ENCODE measurements at regions not wholly inside any gene's neighbourhood (a gene's known extent, or its start where the extent isn't known, plus 50 kb on each side); places are given as distances from the start of the nearest gene placed in this dataset.
"Not testable (repeated sequence)": the region's sequence is repeated elsewhere in the genome, so short reads cannot be mapped to it uniquely, and the experiment has no call there.

DNA sequence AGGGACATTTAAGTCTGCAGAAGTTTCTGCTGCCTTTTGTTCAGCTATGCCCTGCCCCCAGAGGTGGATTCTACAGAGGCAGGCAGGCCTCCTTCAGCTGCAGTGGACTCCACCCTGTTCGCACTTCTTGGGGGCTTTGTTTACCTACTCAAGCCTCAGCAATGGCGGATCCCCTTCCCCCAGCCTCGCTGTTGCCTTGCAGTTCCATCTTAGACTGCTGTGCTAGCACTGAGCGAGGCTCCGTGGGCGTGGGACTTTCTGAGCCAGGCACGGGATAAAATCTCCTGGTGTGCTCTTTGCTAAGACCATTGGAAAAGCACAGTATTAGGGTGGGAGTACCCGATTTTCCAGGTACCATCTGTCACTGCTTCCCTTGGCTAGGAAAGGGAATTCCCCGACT is 1475.8 kb upstream of the ADGRL3 start:
- DNase-seq (ENCODE audit: low read depth), result not testable (repeated sequence)

DNA sequence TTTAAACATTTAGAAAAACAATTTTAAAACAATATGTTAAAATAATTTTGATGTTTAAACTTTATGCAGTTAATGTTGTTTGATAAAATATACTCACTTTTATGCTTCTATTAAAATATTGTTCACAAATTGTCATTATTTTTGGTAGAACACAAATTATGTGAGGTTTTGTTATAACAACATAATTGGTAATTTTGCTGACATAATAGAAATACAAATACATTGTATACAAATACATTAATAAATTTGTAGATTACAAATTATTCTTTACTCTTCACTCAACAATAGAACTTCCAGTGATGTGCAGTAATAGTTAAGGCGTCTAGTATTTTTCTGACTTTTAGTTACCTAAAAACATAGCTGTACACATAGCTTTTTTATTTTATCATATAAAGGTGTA is 1472.4 kb upstream of the ADGRL3 start:
- DNase-seq (ENCODE audit: low read depth), result no peak

DNA sequence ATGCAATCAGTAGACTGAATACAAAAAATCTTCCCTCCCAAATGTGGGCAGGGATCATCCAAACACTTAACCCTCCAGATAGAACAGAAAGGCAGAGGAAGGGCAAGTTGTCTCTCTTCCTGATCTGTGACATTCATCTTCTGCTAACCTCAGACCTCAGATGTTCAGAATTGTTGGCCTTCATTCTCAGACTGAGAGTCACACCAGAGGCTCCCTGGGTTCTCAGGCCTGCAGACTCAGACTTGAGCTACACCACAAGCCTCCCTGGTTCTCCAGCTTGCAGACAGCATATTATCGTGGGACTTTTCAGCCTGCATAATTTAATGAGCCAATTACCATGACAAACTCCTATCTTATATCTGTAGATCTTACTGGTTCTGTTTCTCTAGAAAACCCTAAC is 1471.6 kb upstream of the ADGRL3 start:
- no peak for DNase-seq (ENCODE audit: low read depth)

DNA sequence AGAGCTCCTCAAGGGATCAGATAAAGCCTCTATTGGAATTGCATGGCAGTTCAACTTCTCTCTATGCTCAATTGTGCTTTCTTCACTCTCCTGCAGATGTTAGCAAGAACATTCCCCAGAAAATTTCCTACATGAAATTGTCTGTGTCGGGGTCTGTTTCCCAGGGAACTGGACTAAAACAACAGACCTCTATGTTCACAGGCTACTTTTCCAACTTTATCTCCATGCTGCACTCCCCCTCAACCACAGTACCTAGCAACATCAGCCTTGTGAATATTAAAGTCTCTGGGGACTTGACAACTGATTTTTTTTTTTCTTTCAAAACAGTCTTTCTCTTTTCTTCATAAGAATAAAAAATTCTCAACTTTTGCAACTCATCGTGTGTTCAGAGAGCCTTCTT is 1470.8 kb upstream of the ADGRL3 start:
- no peak for DNase-seq (ENCODE audit: low read depth)

DNA sequence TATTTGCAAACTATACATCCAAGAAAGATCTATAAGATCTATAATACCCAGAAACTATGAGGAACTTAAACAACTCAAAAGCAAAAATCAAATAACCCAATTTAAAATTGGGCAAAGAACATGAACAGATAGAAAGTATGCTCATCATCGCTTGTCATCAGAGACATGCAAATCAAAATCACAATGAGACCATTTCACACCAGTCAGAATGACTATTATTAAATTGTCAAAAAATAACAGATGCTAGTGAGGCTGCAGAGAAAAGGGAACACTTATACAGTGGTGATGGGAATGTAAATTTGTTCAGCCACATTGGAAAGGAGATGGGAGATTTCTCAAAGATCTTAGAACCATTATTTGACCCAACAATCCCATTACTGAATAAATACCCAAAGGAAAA is 1451.7 kb upstream of the ADGRL3 start:
- no peak for DNase-seq (ENCODE audit: low read depth)

DNA sequence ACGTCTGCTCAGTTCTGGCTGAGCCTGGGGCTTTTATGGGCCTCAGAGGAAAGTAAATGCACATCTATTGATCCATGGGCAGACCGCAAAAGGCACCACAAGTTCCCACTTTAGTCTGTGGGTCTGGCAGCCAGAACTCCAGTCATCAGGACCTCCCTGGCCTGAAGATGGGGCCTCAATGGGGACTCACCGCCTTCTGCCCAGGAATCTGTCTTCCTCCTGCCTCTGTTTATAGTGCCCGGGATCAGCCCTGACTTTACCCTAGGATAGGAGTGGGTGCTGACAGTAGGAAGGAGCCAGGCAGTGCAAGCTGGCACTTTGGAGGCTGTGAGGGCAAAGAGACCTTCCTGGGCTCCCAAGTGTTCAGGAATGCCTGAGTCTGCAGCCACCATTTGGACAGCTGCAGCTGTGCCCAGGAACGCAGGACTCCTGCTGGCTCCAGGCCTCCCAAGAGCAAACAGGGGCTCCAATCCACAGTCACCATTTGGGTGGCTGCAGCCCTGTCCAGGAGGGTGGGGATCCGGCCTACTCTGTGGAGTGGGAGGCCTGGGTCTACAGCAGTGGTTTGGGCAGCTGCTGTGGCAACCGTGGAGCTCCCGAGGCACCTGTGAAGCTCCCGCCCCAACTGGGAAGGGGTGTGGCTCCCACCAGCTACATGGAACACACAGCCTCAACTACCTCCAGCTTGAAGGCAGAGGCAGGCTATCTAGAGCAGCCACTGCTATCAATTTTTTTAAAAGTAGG is 1440.9 kb upstream of the ADGRL3 start:
- no peak for DNase-seq (ENCODE audit: low read depth)

DNA sequence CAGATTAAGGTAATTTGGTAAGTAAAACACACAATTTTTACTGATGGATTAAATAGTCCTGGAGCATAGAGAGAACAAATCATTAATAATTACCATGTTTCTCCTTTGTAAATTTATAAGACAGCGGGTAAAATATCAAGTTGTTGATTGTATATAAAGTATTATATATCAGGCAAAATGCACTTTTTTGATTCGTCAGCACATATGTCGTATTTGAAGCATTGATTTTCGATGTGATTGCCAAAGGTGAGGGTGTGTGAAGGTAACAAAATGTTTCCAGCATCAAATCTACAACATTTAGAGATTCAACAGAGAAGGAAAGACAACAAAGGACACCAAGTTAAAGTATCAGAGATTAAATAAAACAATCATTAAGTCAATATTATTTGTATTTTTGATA is 1437.8 kb upstream of the ADGRL3 start:
- DNase-seq (ENCODE audit: low read depth), result no peak

DNA sequence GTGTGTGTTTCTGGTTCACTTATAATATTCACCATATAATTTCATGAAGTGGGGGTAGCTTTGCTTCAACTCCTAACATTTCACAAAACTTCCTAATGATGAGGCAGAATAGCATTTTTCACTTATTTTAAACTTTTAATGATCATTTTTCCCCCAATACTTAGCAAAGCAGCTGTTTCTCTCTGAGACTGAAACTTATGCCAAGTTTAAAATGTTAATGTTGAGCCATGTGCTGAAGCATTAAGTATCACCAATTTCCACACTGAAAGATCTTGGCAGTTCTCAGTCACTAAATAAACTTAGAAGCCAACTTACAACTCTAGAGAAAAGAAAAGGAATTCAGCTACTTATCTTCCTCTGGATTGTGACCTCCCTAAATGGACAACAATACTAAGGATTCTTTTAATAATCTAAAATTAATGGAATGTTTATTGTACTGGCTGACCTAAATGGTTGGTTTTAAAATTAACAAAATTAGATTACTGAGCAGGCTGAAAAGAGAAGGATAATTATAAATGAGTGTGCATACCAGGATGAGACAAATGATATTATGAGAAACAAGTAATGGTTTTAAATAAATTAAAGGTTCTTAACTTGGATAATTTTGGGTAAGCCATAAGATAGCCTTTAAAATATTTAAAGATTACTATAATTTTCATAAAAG is 1429.4 kb upstream of the ADGRL3 start:
- no peak for DNase-seq (ENCODE audit: low read depth)

DNA sequence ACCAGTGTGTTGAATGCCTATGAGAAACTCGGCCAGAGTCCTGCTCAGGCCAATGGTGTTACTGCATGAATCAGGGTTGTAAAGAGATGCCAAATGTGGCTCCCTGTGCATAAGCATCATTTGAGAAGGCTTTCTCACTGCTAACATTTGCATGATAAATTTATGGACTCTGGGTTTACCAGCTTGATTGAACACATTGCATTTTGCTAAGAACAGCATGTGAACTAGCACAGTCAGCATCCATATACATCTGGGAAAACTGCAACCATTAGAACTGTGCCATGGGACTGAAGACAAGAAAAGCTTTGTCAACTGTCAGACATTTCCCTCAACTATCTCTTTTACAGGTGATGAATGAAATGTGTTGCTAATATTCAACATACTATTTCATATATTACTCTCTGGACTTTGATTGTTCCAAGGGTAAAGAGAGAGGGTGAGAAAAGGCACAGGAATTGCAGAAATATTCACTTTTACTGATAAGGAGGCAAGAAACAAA is 1427.4 kb upstream of the ADGRL3 start:
- DNase-seq (ENCODE audit: low read depth), result no peak

DNA sequence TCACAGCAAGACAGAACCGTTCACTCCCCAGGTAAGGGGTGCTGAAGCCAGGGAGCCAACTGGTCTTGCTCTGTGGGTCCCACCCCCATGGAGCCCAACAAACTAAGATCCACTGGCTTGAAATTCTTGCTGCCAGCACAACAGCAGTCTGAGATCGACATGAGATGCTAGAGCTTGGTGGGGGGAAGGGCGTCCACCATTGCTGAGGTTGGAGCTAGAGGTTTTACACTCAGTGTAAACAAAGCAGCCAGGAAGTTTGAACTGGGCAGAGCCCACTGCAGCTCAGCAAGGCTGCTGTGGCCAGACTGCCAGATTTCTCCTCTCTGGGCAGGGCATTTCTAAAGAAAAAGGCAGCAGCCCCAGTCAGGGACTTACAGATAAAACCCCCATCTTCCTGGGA is 1419.9 kb upstream of the ADGRL3 start:
- not testable (repeated sequence) for DNase-seq (ENCODE audit: low read depth)

DNA sequence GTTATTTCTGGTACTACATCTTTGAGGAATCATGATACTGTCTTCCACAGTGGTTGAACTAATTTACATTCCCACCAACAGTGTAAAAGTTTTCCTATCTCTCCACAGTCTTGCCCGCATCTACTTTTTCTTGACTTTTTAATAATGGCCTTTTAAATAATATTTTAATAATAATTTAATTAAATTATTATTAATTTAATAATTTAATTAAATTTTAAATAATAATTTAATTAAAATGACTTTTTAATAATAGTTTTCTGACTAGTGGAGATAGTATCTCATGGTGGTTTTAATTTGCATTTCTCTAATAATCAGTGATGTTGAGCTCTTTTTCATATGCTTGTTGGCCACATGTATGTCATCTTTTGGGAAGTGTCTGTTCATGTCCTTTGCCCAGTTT is 1395.0 kb upstream of the ADGRL3 start:
- no peak for DNase-seq (ENCODE audit: low read depth)

DNA sequence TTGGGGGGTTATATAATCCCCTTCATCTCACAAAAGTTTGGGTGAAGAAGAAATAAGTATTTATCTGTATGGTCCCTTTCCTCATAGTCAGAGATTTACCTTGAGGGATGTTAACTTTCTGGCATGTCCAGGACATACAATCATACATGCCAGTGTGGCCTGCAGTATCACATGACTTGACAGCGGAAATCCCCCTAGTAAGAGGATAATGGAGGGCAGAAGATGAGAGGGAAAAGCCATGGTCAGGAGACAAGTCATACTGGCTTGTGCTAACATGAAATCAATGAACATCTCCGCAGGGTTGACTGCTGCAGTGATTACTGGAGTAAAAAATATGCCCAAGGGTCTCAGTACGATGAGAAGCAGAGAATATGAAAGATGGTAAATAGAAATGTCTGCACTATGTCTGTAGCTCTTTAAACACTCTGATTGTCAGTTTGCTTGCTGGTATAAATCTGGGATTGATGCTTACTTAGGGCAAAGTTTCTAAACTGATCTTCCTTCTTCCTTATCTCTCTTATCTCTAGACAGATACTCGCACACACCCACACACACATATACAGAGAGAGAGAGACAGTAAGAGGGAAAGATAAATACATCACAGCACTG is 1385.6 kb upstream of the ADGRL3 start:
- no peak for DNase-seq (ENCODE audit: low read depth)

DNA sequence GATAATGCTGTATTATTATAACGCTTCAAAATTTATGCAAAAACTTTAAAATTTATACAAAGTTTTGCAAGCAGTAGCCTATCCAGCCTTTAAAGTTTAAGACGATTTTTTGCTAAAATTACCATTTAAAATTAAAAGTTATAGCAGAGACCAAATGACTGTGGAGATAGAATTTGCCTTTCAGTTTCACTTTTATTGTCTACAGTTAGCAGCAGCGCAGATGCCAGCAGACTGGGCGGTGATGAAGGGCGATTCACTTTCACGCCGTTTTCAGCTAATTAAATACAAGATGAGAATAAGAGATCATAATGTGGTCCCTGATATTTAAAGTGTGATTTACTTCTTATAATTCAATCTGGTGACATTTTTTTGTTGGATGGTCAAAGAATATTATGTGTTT is 1381.5 kb upstream of the ADGRL3 start:
- peak; percentile 48 for DNase-seq (ENCODE audit: low read depth)

DNA sequence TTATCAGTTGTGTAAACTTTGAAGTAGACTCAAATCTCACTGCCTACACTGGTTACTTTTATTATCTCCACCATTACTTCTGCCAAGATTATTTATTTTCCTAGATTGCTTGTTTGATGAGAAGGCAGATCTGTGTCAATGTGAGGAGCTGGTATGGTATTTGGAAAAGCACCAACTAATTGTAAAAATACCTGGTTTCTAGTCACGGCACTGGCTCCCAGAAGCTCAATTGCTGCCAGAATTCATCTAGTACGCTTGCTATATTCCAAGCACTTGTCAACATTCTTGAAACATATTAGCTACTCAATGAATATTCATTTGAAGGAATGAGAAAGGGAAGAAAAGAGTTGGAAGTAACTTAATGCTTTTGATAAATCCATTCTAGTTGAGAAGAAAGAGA is 1376.8 kb upstream of the ADGRL3 start:
- no peak for DNase-seq (ENCODE audit: low read depth)

DNA sequence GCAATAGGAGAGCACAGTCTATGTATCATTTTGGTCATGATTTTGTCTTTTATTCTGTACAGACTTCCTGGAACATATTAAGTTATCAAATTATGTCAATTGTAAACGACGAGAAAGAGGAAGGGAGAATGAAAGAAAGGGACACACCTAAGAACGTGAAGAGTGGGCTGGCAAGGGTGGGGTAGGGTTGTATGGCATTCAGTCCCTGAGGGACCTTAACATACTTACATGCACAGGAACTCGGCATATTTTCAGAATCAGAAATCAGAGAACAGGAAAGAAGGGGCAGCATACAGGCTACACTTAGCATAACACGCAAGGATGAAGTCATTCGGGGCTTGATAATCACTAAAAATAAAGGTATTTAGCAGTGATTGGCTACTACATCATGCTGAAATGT is 1375.0 kb upstream of the ADGRL3 start:
- no peak for DNase-seq (ENCODE audit: low read depth)

DNA sequence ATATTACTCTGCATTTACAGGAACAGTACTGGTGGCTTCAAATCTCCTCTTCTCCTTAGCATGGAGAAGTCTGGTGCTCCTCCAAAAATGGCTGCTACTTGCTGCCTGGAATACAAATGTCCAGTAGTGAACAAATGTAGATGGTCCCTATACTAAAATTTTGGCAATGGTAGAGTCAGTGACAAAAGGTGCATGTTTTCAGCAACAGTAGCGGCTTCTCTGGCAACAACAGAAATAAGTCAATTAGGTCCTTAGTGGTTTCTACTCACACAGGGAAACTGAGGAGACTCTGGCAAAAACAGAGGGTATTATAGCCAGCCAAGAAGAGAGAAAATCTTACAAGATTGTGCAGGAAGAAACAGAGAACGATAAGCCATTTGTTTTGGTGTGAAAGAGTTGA is 1368.4 kb upstream of the ADGRL3 start:
- DNase-seq (ENCODE audit: low read depth), result no peak

DNA sequence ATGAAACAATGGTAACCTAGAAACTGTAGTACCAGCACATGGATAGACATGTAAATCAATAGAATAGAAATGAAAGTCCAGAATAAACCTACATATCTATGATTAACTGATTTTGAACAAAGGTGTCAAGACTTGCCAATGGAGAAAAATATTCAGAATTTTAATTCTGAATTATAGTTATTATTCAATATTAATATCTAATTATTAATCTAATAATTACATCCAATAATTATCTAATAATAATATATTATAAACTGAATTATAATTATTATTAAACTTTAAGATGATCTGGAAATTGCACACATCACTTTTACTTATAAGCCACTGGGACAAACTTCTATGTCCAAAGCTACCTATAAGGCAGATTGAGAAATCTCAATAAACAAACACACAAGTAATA is 1365.2 kb upstream of the ADGRL3 start:
- no peak for DNase-seq (ENCODE audit: low read depth)

DNA sequence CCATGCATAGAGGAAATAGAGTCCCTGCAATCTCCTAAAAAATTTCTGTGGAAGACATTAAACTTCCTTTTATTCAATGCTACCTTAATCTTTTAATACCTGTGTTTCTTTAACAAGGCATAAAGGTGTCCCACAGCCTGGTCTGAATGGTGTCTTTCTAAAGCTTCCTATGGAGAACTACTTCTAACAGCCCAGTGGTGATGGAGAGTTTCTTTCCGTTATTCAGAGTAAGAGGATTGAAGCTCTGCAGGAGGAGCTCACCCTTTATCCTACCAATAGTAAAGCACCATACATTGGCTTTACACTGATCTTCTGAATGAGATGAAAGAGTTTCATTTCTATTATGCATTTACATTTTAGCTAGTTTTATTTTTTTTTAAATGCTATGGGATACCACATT is 1362.4 kb upstream of the ADGRL3 start:
- no peak for DNase-seq (ENCODE audit: low read depth)

DNA sequence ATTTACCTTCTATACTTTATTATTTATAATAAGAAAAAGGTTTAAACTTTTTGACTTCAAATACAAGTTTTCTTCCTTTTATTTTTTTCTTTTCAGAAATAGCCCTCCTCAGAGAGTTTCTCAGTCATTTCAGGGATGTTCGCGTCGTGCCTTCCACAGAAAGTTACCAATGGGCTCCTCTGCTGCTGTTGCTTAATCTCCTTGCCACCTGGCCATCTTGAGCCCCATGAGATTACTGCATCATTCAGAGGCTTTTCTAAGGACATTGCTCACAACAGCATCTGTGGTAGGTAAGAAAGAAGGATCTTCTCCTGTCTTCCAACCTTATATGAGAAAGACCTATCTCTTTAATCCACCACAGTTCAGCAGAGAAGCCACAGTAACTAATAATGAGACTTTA is 1361.9 kb upstream of the ADGRL3 start:
- no peak for DNase-seq (ENCODE audit: low read depth)

DNA sequence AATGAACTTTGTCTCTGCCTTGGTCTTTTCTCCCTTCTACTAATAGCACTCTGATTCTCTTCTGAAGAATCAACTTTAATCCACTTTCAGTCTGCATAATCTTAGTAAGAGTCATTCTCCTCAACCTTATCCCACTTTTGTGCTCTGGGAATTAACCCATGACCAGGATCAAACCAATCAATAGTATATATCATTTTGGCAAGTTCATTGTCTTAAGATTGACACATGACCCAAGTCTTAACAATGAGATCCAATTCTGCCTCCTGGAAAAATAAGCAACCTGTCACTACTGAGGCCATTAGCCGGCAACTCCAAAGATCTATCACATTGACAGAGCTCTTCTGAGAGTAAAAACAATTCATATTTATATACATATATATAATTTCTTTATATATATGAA is 1358.4 kb upstream of the ADGRL3 start:
- no peak for DNase-seq (ENCODE audit: low read depth)

DNA sequence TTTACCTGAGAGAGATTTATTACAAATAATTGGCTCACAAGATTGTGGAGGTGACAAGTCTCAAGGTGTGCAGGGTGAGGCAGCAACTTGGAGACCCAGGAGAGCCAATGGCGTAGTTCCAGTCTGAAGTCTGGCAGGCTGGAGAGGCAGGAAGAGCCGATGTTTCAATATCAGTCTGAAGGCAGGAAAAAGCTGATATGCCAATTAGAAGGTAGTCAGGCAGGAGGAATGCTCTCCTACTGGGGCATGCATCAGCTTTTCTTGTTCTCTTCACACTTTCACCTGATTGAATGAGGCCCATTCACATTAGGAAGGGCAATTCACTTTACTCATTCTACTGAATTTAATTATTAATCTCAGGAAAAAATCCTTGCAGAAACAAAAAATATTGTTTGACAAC is 1351.7 kb upstream of the ADGRL3 start:
- no peak for DNase-seq (ENCODE audit: low read depth)

DNA sequence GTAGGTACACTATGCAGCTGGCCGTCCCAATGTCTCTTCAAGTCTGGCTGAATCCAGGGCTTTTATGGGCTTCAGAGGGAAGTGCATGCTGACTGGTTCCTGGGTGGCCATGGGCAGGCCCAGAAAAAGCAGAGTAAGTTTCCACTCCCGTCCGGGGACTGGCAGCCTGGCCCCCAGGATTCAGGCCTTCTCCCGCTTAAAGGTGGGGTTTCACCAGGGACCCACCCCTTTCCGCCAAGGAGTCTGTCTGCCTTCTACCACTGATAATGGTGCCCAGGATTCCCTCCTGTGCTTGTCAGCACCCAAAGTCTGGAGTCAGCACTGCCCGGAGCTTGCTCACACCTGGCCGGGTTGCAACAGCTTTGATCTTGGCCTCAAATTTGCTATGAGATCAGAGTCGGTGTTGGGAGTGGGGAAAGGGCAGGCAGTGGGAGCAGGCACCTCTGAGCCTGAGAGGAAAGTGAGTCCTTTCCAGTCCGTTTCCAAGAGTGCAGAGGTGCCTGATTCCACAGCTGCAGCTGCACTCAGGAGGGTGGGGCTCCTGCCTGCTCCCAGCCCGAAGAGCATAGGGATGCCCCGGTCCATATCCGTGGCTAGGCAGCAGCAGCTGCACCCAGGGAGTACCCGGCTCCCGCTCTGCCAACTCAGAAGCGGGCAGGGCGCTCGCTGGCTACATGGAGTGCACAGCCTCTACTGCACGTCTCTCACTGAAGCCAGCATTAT is 1344.3 kb upstream of the ADGRL3 start:
- DNase-seq (ENCODE audit: low read depth), result no peak

DNA sequence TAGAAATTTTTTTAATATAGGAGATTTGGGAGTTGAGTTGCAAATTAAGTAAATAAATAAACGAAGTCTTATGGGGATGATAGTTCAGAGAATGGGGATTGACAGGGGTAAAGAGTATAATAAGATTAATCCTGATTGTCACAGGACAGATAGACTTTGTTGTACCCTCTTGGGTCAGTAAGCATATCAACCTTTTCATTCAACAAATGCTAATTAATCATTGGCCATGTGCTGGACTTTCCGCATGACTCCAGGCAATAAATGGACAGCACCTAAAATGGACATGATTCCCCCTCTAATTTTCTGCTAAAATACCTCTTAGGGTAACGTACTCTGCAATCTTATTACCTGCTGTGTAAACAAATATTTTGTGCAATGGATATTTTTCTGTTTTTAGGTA is 1331.1 kb upstream of the ADGRL3 start:
- DNase-seq (ENCODE audit: low read depth), result no peak
